ENCODE measurements at regions not wholly inside any gene's neighbourhood (a gene's known extent, or its start where the extent isn't known, plus 50 kb on each side); places are given as distances from the start of the nearest gene placed in this dataset.

GRCh38 chr14:62436261-62436660, 609.0 kb downstream of the KCNH5 start:
- TF ChIP-seq, protein P1, sequence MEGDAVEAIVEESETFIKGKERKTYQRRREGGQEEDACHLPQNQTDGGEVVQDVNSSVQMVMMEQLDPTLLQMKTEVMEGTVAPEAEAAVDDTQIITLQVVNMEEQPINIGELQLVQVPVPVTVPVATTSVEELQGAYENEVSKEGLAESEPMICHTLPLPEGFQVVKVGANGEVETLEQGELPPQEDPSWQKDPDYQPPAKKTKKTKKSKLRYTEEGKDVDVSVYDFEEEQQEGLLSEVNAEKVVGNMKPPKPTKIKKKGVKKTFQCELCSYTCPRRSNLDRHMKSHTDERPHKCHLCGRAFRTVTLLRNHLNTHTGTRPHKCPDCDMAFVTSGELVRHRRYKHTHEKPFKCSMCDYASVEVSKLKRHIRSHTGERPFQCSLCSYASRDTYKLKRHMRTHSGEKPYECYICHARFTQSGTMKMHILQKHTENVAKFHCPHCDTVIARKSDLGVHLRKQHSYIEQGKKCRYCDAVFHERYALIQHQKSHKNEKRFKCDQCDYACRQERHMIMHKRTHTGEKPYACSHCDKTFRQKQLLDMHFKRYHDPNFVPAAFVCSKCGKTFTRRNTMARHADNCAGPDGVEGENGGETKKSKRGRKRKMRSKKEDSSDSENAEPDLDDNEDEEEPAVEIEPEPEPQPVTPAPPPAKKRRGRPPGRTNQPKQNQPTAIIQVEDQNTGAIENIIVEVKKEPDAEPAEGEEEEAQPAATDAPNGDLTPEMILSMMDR (IDR thresholded peaks at IDR 0.05; ENCODE audit: poor library complexity): no peak
- TF ChIP-seq EZH2phosphoT487 (IDR thresholded peaks at IDR 0.05; ENCODE audit: low read depth, severe bottlenecking, unreplicated experiment): no peak

Data from hepatocyte (in vitro differentiated cells).